ENCODE measurements at regions not wholly inside any gene's neighbourhood (a gene's known extent, or its start where the extent isn't known, plus 50 kb on each side); places are given as distances from the start of the nearest gene placed in this dataset.

DNA sequence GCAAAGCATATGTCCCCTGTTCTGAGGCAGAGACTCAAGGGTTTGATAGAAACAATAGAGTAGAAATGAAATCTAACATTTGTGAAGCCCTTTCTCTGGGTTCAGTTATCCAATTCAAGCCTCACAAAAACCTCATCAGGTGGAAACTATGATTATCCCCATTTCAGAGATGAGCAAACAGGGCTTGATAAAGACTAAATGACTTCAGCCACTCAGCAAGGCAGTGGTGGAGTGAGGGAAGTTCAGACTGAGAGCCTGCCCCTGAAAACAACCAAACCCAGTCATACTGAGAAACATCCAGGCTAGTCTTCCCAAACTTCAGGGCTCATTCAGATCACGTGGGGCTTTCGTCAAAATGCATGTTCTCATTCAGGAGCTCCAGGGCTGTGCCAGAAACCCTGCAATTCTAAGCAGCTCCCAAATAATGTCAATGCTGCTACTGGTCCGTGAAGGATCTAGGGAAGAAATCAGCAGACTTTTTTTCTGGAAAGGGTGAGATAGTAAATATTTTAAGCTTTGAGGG lies 109.6 kb upstream of the KIT start:
- no peak for TF ChIP-seq EZH2 (optimal IDR thresholded peaks at IDR 0.05; ENCODE audit: low read depth, low read length)
- TF ChIP-seq, protein P1, sequence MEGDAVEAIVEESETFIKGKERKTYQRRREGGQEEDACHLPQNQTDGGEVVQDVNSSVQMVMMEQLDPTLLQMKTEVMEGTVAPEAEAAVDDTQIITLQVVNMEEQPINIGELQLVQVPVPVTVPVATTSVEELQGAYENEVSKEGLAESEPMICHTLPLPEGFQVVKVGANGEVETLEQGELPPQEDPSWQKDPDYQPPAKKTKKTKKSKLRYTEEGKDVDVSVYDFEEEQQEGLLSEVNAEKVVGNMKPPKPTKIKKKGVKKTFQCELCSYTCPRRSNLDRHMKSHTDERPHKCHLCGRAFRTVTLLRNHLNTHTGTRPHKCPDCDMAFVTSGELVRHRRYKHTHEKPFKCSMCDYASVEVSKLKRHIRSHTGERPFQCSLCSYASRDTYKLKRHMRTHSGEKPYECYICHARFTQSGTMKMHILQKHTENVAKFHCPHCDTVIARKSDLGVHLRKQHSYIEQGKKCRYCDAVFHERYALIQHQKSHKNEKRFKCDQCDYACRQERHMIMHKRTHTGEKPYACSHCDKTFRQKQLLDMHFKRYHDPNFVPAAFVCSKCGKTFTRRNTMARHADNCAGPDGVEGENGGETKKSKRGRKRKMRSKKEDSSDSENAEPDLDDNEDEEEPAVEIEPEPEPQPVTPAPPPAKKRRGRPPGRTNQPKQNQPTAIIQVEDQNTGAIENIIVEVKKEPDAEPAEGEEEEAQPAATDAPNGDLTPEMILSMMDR (IDR thresholded peaks at IDR 0.05; ENCODE audit: low read length): no peak
